ENCODE measurements at regions not wholly inside any gene's neighbourhood (a gene's known extent, or its start where the extent isn't known, plus 50 kb on each side); places are given as distances from the start of the nearest gene placed in this dataset.

- TF ChIP-seq POLR2A (IDR thresholded peaks at IDR 0.05; ENCODE audit: low read depth, low read length) (no peak), TAF1 (IDR thresholded peaks at IDR 0.05; ENCODE audit: low read depth, low read length) (no peak)
Observed at GRCh38 chr14:84708865-84709264, 821.1 kb upstream of the FLRT2 start.

Data from GM12891 (cell line).